ENCODE measurements at regions not wholly inside any gene's neighbourhood (a gene's known extent, or its start where the extent isn't known, plus 50 kb on each side); places are given as distances from the start of the nearest gene placed in this dataset.

- Histone ChIP-seq H3K27ac (ENCODE audit: low read length) (no peak overlapping the region), H3K4me1 (ENCODE audit: insufficient read depth, low read length) (no peaks in the 10 kb centered on the region; the same call in 1 of the 2 replicates), H4K20me1 (ENCODE audit: low read length) (no peaks in the 10 kb centered on the region), H3K9me3 (ENCODE audit: low read length) (no peaks in the 10 kb centered on the region), H2AFZ (ENCODE audit: low read length) (no peak overlapping the region), H3K4me3 (ENCODE audit: low read length) (no peak overlapping the region), H3K9ac (ENCODE audit: low read length) (no peak overlapping the region), H3K79me2 (ENCODE audit: low read length) (no peaks in the 10 kb centered on the region), H3K27me3 (ENCODE audit: low read length) (no peaks in the 10 kb centered on the region), H3K9me2 (replicated peaks; ENCODE audit: low read length) (no peaks in the 10 kb centered on the region), H3K36me3 (ENCODE audit: low read depth, low read length) (no peaks in the 10 kb centered on the region), H3F3A (ENCODE audit: low read length, unreplicated experiment) (no peaks in the 10 kb centered on the region), H3K4me2 (ENCODE audit: low read length) (no peak overlapping the region)
- ChIA-PET POLR2A (ENCODE audit: unreplicated experiment) (interaction anchor here (0.7 kb wide), 1 partner anchor 189 kb away, joined by 3 read pairs; no protein-coding TSS in a partner anchor), CTCF (interaction anchor here (0.5 kb wide), 1 partner anchor 307 kb away, joined by 4 read pairs; no protein-coding TSS in a partner anchor)
- no TSS peak for BruUV-seq (replicated peaks)
- DNase-seq = no peak
- no peak for ATAC-seq
- TF ChIP-seq EZH2 (IDR thresholded peaks at IDR 0.05; ENCODE audit: low read length, unreplicated experiment) (no peak), CTCF (conservative IDR thresholded peaks at IDR 0.05; ENCODE audit: low read depth, low read length) (no peak), EZH2phosphoT487 (IDR thresholded peaks at IDR 0.05; ENCODE audit: borderline replicate concordance, low read length) (no peak)
- intact Hi-C loops (cut with micrococcal nuclease) = no loop called here
Measured at GRCh38 chr2:215505044-215505786, 69.3 kb upstream of the FN1 start.

GRCh38 chr2:215504547-215504946 lies 68.7 kb upstream of the FN1 start:
- H3K27ac ChIP-seq (ENCODE audit: low read length) = no peak overlapping the region
- CTCF ChIA-PET = no interaction called here

More at GRCh38 chr2:215504547-215504946, 68.7 kb upstream of the FN1 start:
- BruUV-seq (replicated peaks) = no TSS peak
- TF ChIP-seq EZH2phosphoT487 (IDR thresholded peaks at IDR 0.05; ENCODE audit: borderline replicate concordance, low read length) = no peak
- no peak for TF ChIP-seq CTCF (conservative IDR thresholded peaks at IDR 0.05; ENCODE audit: low read depth, low read length)
- no peak for TF ChIP-seq EZH2 (IDR thresholded peaks at IDR 0.05; ENCODE audit: low read length, unreplicated experiment)
- H3F3A ChIP-seq (ENCODE audit: low read length, unreplicated experiment) = no peaks in the 10 kb centered on the region
- no peak overlapping the region for H3K4me2 ChIP-seq (ENCODE audit: low read length)
- H3K9ac ChIP-seq (ENCODE audit: low read length) = no peak overlapping the region
- H3K4me3 ChIP-seq (ENCODE audit: low read length) = no peak overlapping the region
- POLR2A ChIA-PET (ENCODE audit: unreplicated experiment) = interaction anchor here (0.7 kb wide), 1 partner anchor 189 kb away, joined by 3 read pairs; no protein-coding TSS in a partner anchor
- H3K9me3 ChIP-seq (ENCODE audit: low read length) = no peaks in the 10 kb centered on the region
- H4K20me1 ChIP-seq (ENCODE audit: low read length) = no peaks in the 10 kb centered on the region
- no peaks in the 10 kb centered on the region for H3K27me3 ChIP-seq (ENCODE audit: low read length)
- no peak overlapping the region for H2AFZ ChIP-seq (ENCODE audit: low read length)
- no peaks in the 10 kb centered on the region; the same call in 1 of the 2 replicates for H3K4me1 ChIP-seq (ENCODE audit: insufficient read depth, low read length)
- intact Hi-C loops (cut with micrococcal nuclease) = no loop called here
- H3K79me2 ChIP-seq (ENCODE audit: low read length) = no peaks in the 10 kb centered on the region
- H3K36me3 ChIP-seq (ENCODE audit: low read depth, low read length) = no peaks in the 10 kb centered on the region
- ATAC-seq (no peak), DNase-seq (no peak)
- H3K9me2 ChIP-seq (replicated peaks; ENCODE audit: low read length) = no peaks in the 10 kb centered on the region
